ENCODE measurements at regions not wholly inside any gene's neighbourhood (a gene's known extent, or its start where the extent isn't known, plus 50 kb on each side); places are given as distances from the start of the nearest gene placed in this dataset.

- H3K4me1 ChIP-seq (replicated peaks in 1 of 4; ENCODE audit: control insufficient read depth in 3 of 4, insufficient read depth in 4 of 4, low read length in 3 of 4), result no peaks in the 10 kb centered on the region
- no peak overlapping the region for H3K14ac ChIP-seq (ENCODE audit: insufficient read length)
- H3K4me3 ChIP-seq (ENCODE audit: extremely low read depth in 1 of 4, insufficient read depth in 2 of 4, low read depth in 3 of 4, low read length in 4 of 4), result no peak overlapping the region
- no peak for DNase-seq (ENCODE audit: low read depth in 1 of 2, low spot score in 2 of 2)
- no peaks in the 10 kb centered on the region for H3K36me3 ChIP-seq (ENCODE audit: control insufficient read depth in 2 of 4, insufficient read depth in 4 of 4, low read length in 3 of 4)
- FAIRE-seq, result no peak
- no peak overlapping the region for H3K27ac ChIP-seq (ENCODE audit: low read depth, low read length)
- no peak overlapping the region for H3K9ac ChIP-seq (replicated peaks in 1 of 4; ENCODE audit: extremely low read depth in 1 of 4, low read depth in 3 of 4, low read length in 3 of 4)
- H3K79me1 ChIP-seq (ENCODE audit: low read depth, low read length), result no peaks in the 10 kb centered on the region; the same call in none of the 2 replicates
- no peaks in the 10 kb centered on the region for H3K79me2 ChIP-seq (ENCODE audit: control insufficient read depth in 1 of 2, insufficient read depth in 2 of 2, low read length in 2 of 2)
- H3K9me3 ChIP-seq (ENCODE audit: insufficient read depth in 2 of 2, low read depth in 1 of 2, low read length in 1 of 2), result no peaks in the 10 kb centered on the region
- H3K18ac ChIP-seq (ENCODE audit: extremely low read depth, low read length), result no peak overlapping the region
- H3K4me2 ChIP-seq (ENCODE audit: insufficient read depth in 1 of 2, low read depth in 2 of 2, low read length in 2 of 2), result no peak overlapping the region
- H2BK120ac ChIP-seq (replicated peaks; ENCODE audit: low read depth, low read length), result no peak overlapping the region
- no peak overlapping the region for H3K4ac ChIP-seq (replicated peaks; ENCODE audit: insufficient read length, low read depth, low read length)
- POLR2A ChIA-PET (ENCODE audit: partially characterized antibody), result no interaction called here
- 90% methylated on average over 7 of the region's 8 CpGs; no CpG with 5 or more reads in 1 of the 2 experiments for WGBS, 2 experiments (ENCODE audit: extremely low coverage in 1 of 2, insufficient coverage in 1 of 2, insufficient read length in 1 of 2, insufficient replicate concordance in 2 of 2, low coverage in 1 of 2, low lambda C conversion rate in 2 of 2, missing lambda C conversion rate in 1 of 2)
- no peak overlapping the region for H4K91ac ChIP-seq (replicated peaks; ENCODE audit: insufficient read length, low read length)
- H2AK5ac ChIP-seq (ENCODE audit: low read depth, low read length), result no peak overlapping the region
- no peak overlapping the region for H2BK15ac ChIP-seq (ENCODE audit: low read length)
- no peak overlapping the region for H2AFZ ChIP-seq (ENCODE audit: low read length)
- CTCF ChIA-PET (ENCODE audit: partially characterized antibody), result interaction anchor here (1.5 to 1.7 kb wide), 2 partner anchors 104 to 129 kb away, joined by 3 to 4 read pairs; no protein-coding TSS in a partner anchor
- peaks cover 5 to 7% of the 10 kb centered on the region in 2 experiments for H4K20me1 ChIP-seq (replicated peaks in 1 of 2; ENCODE audit: control insufficient read depth in 1 of 2, insufficient read depth in 2 of 2, low read length in 2 of 2)
- peaks cover 0 to 2% (median 0%) of the 10 kb centered on the region in 4 experiments; a peak in 1 of 7 replicates for H3K27me3 ChIP-seq (replicated peaks in 1 of 4; ENCODE audit: control insufficient read depth in 3 of 4, extremely low read depth in 1 of 4, insufficient read depth in 3 of 4, low read length in 3 of 4)
- no peak overlapping the region for H3K23ac ChIP-seq (ENCODE audit: insufficient read length)
- H4K5ac ChIP-seq (ENCODE audit: insufficient read length, low read depth, low read length), result no peak overlapping the region
- no peak overlapping the region for H2BK12ac ChIP-seq (ENCODE audit: low read depth, low read length)
- no peak overlapping the region for H3K56ac ChIP-seq (replicated peaks; ENCODE audit: insufficient read length, low read depth, low read length)
- H3K23me2 ChIP-seq (ENCODE audit: low read depth, low read length), result no peaks in the 10 kb centered on the region
- no peak overlapping the region for H2BK5ac ChIP-seq (ENCODE audit: low read depth, low read length)
- H4K8ac ChIP-seq (ENCODE audit: extremely low read depth, insufficient read depth, low read length), result no peak overlapping the region
- no peak overlapping the region for H2BK20ac ChIP-seq (ENCODE audit: low read length)
- no peak for TF ChIP-seq TAF1 (IDR thresholded peaks at IDR 0.05; ENCODE audit: low read depth, low read length)
- TF ChIP-seq PHF8 (conservative IDR thresholded peaks at IDR 0.05; ENCODE audit: low read depth, low read length), result no peak
- TF ChIP-seq RXRA (IDR thresholded peaks at IDR 0.05; ENCODE audit: insufficient read depth, low read depth, low read length), result no peak
- no peak for TF ChIP-seq YY1 (IDR thresholded peaks at IDR 0.05; ENCODE audit: low read depth, low read length)
- no peak for TF ChIP-seq SAP30 (IDR thresholded peaks at IDR 0.05; ENCODE audit: insufficient read depth, insufficient replicate concordance, low read length)
- no peak for TF ChIP-seq SP4 (IDR thresholded peaks at IDR 0.05; ENCODE audit: low read length)
- TF ChIP-seq, protein P1, sequence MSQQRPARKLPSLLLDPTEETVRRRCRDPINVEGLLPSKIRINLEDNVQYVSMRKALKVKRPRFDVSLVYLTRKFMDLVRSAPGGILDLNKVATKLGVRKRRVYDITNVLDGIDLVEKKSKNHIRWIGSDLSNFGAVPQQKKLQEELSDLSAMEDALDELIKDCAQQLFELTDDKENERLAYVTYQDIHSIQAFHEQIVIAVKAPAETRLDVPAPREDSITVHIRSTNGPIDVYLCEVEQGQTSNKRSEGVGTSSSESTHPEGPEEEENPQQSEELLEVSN (IDR thresholded peaks at IDR 0.05), result no peak
- no peak for TF ChIP-seq CHD2 (IDR thresholded peaks at IDR 0.05; ENCODE audit: low read length)
- no peak for TF ChIP-seq SRF (IDR thresholded peaks at IDR 0.05; ENCODE audit: low read depth, low read length)
- no peak for TF ChIP-seq MAFK (IDR thresholded peaks at IDR 0.05; ENCODE audit: low read depth, low read length)
- no peak for TF ChIP-seq TAF7 (optimal IDR thresholded peaks at IDR 0.05; ENCODE audit: borderline replicate concordance, low read depth, low read length)
- TF ChIP-seq RNF2 (IDR thresholded peaks at IDR 0.05; ENCODE audit: borderline replicate concordance, low read depth, low read length, missing control alignments, poor library complexity, severe bottlenecking), result no peak
- no peak for TF ChIP-seq SP2 (IDR thresholded peaks at IDR 0.05; ENCODE audit: low read length)
- TF ChIP-seq ZNF274 (IDR thresholded peaks at IDR 0.05; ENCODE audit: borderline replicate concordance, extremely low read depth, low read length), result no peak
- TF ChIP-seq CEBPB (IDR thresholded peaks at IDR 0.05; ENCODE audit: low read depth, low read length), result no peak
Measured at GRCh38 chr12:111170543-111170942, 198.4 kb downstream of the PHETA1 start.
